SJCRH30 (cell line): ENCODE measurements at regions not wholly inside any gene's neighbourhood (a gene's known extent, or its start where the extent isn't known, plus 50 kb on each side); places are given as distances from the start of the nearest gene placed in this dataset.

Experiments
- DNase-seq, 2 experiments: peaks; one replicate each; pipeline ENCODE4 v3.0.0-alpha.2; 2015 to 2020
- H3K27ac ChIP-seq: fragments of 250-450 bp; sonication (Bioruptor Pico); 2 replicates; pipeline ENCODE4 v1.5.1; 2020; ENCODE audit warnings: mild to moderate bottlenecking, moderate library complexity
- H3K27me3 ChIP-seq: fragments of 250-450 bp; sonication (Bioruptor Pico); 2 replicates; pipeline ENCODE4 v1.5.1; 2020; ENCODE audit warnings: mild to moderate bottlenecking, moderate library complexity
- H3K36me3 ChIP-seq: fragments of 250-450 bp; sonication (Bioruptor Pico); 2 replicates; pipeline ENCODE4 v1.5.1; 2020; ENCODE audit warnings: mild to moderate bottlenecking, moderate library complexity
- H3K4me1 ChIP-seq: fragments of 250-450 bp; sonication (Bioruptor Pico); 2 replicates; pipeline ENCODE4 v1.5.1; 2020; ENCODE audit warnings: mild to moderate bottlenecking, moderate library complexity
- H3K4me3 ChIP-seq: fragments of 250-450 bp; sonication (Bioruptor Pico); 2 replicates; pipeline ENCODE4 v1.5.1; 2020; ENCODE audit warnings: mild to moderate bottlenecking, moderate library complexity
- H3K9me3 ChIP-seq: fragments of 250-450 bp; sonication (Bioruptor Pico); replicated peaks from 2 replicates; pipeline ENCODE4 v1.5.1; 2020; ENCODE audit warnings: mild to moderate bottlenecking, moderate library complexity

- H3K36me3 ChIP-seq, result no peaks in the 10 kb centered on the region
- H3K27me3 ChIP-seq, result no peaks in the 10 kb centered on the region
- no peaks in the 10 kb centered on the region for H3K4me1 ChIP-seq
- H3K9me3 ChIP-seq, result no peaks in the 10 kb centered on the region
- H3K27ac ChIP-seq, result no peak overlapping the region
- H3K4me3 ChIP-seq, result no peak overlapping the region
- DNase-seq, result no peak
Observed at GRCh38 chr4:25538430-25538829, 117.2 kb upstream of the SLC34A2 start.

- Histone ChIP-seq H3K4me1 (no peaks in the 10 kb centered on the region), H3K9me3 (no peaks in the 10 kb centered on the region), H3K27me3 (no peaks in the 10 kb centered on the region), H3K36me3 (no peaks in the 10 kb centered on the region), H3K4me3 (no peak overlapping the region), H3K27ac (no peak overlapping the region)
- no peak for DNase-seq
Observed at GRCh38 chr4:25539241-25539640, 116.4 kb upstream of the SLC34A2 start.

GRCh38 chr4:25540734-25541133 is 114.9 kb upstream of the SLC34A2 start:
- Histone ChIP-seq H3K4me3 (no peak overlapping the region), H3K27ac (no peak overlapping the region), H3K36me3 (no peaks in the 10 kb centered on the region), H3K4me1 (no peaks in the 10 kb centered on the region), H3K27me3 (no peaks in the 10 kb centered on the region), H3K9me3 (no peaks in the 10 kb centered on the region)
- no peak for DNase-seq

GRCh38 chr4:25547343-25547742 is 108.3 kb upstream of the SLC34A2 start:
- Histone ChIP-seq H3K4me3 (no peak overlapping the region), H3K9me3 (no peaks in the 10 kb centered on the region), H3K4me1 (no peaks in the 10 kb centered on the region), H3K27ac (no peak overlapping the region), H3K36me3 (no peaks in the 10 kb centered on the region), H3K27me3 (no peaks in the 10 kb centered on the region)
- DNase-seq, result no peak

- Histone ChIP-seq H3K4me1 (no peaks in the 10 kb centered on the region), H3K27ac (no peak overlapping the region), H3K36me3 (no peaks in the 10 kb centered on the region), H3K9me3 (no peaks in the 10 kb centered on the region), H3K27me3 (peaks cover 3% of the 10 kb centered on the region; the same call in 1 of the 2 replicates), H3K4me3 (no peak overlapping the region)
- DNase-seq, result no peak
Observed at GRCh38 chr4:25549413-25549812, 106.2 kb upstream of the SLC34A2 start.

GRCh38 chr4:25550376-25551030 is 105.1 kb upstream of the SLC34A2 start:
- Histone ChIP-seq H3K27me3 (peaks cover 3% of the 10 kb centered on the region; the same call in 1 of the 2 replicates), H3K27ac (no peak overlapping the region), H3K4me1 (no peaks in the 10 kb centered on the region), H3K36me3 (no peaks in the 10 kb centered on the region), H3K4me3 (no peak overlapping the region), H3K9me3 (no peaks in the 10 kb centered on the region)
- no peak for DNase-seq

GRCh38 chr4:25551605-25552004 is 104.0 kb upstream of the SLC34A2 start:
- DNase-seq, result no peak
- no peaks in the 10 kb centered on the region for H3K4me1 ChIP-seq
- H3K36me3 ChIP-seq, result no peaks in the 10 kb centered on the region
- H3K27me3 ChIP-seq, result peaks cover 3% of the 10 kb centered on the region; the same call in 1 of the 2 replicates
- H3K9me3 ChIP-seq, result no peaks in the 10 kb centered on the region
- no peak overlapping the region for H3K27ac ChIP-seq
- no peak overlapping the region for H3K4me3 ChIP-seq

- no peak for DNase-seq
- Histone ChIP-seq H3K4me3 (no peak overlapping the region), H3K9me3 (no peaks in the 10 kb centered on the region), H3K36me3 (no peaks in the 10 kb centered on the region), H3K27me3 (peaks cover 3% of the 10 kb centered on the region; the same call in 1 of the 2 replicates), H3K4me1 (no peaks in the 10 kb centered on the region), H3K27ac (no peak overlapping the region)
Observed at GRCh38 chr4:25552580-25553271, 102.9 kb upstream of the SLC34A2 start.

GRCh38 chr4:25559508-25559907 is 96.1 kb upstream of the SLC34A2 start:
- Histone ChIP-seq H3K36me3 (no peaks in the 10 kb centered on the region), H3K9me3 (no peaks in the 10 kb centered on the region), H3K27ac (no peak overlapping the region), H3K4me1 (peaks cover 9% of the 10 kb centered on the region), H3K27me3 (no peaks in the 10 kb centered on the region), H3K4me3 (no peak overlapping the region)
- DNase-seq, result no peak

GRCh38 chr4:25560605-25561004 is 95.0 kb upstream of the SLC34A2 start:
- Histone ChIP-seq H3K9me3 (no peaks in the 10 kb centered on the region), H3K4me1 (peaks cover 9% of the 10 kb centered on the region), H3K27ac (no peak overlapping the region), H3K27me3 (no peaks in the 10 kb centered on the region), H3K4me3 (no peak overlapping the region), H3K36me3 (no peaks in the 10 kb centered on the region)
- DNase-seq, result no peak

GRCh38 chr4:25563071-25563564 is 92.5 kb upstream of the SLC34A2 start:
- Histone ChIP-seq H3K27me3 (no peaks in the 10 kb centered on the region), H3K27ac (peak overlapping the region; percentile 43), H3K36me3 (no peaks in the 10 kb centered on the region), H3K4me1 (peaks cover 8% of the 10 kb centered on the region), H3K9me3 (no peaks in the 10 kb centered on the region), H3K4me3 (no peak overlapping the region)
- peak; percentile 70 to 81 for DNase-seq

GRCh38 chr4:25564836-25565235 is 90.8 kb upstream of the SLC34A2 start:
- no peak for DNase-seq
- H3K4me1 ChIP-seq, result peaks cover 3% of the 10 kb centered on the region; the same call in 1 of the 2 replicates
- no peaks in the 10 kb centered on the region for H3K9me3 ChIP-seq
- H3K27ac ChIP-seq, result no peak overlapping the region
- no peaks in the 10 kb centered on the region for H3K36me3 ChIP-seq
- H3K4me3 ChIP-seq, result no peak overlapping the region
- no peaks in the 10 kb centered on the region for H3K27me3 ChIP-seq

GRCh38 chr4:25567253-25567652 is 88.4 kb upstream of the SLC34A2 start:
- Histone ChIP-seq H3K4me3 (no peak overlapping the region), H3K27ac (no peak overlapping the region), H3K27me3 (no peaks in the 10 kb centered on the region), H3K9me3 (no peaks in the 10 kb centered on the region), H3K4me1 (peaks cover 3% of the 10 kb centered on the region; the same call in 1 of the 2 replicates), H3K36me3 (no peaks in the 10 kb centered on the region)
- DNase-seq, result no peak

GRCh38 chr4:25569716-25570115 is 85.9 kb upstream of the SLC34A2 start:
- no peak for DNase-seq
- no peak overlapping the region for H3K27ac ChIP-seq
- H3K36me3 ChIP-seq, result no peaks in the 10 kb centered on the region
- no peak overlapping the region for H3K4me3 ChIP-seq
- H3K27me3 ChIP-seq, result no peaks in the 10 kb centered on the region
- no peaks in the 10 kb centered on the region for H3K9me3 ChIP-seq
- H3K4me1 ChIP-seq, result no peaks in the 10 kb centered on the region

- Histone ChIP-seq H3K27me3 (no peaks in the 10 kb centered on the region), H3K36me3 (no peaks in the 10 kb centered on the region), H3K4me3 (no peak overlapping the region), H3K4me1 (no peaks in the 10 kb centered on the region), H3K27ac (no peak overlapping the region), H3K9me3 (no peaks in the 10 kb centered on the region)
- no peak for DNase-seq
Observed at GRCh38 chr4:25575611-25576010, 80.0 kb upstream of the SLC34A2 start.
